22Rv1 (cell line): ENCODE measurements at regions not wholly inside any gene's neighbourhood (a gene's known extent, or its start where the extent isn't known, plus 50 kb on each side); places are given as distances from the start of the nearest gene placed in this dataset.

Experiments
- CTCF ChIP-seq: fragments of 450-650 bp; IDR thresholded peaks from 2 replicates; pipeline ENCODE4 v1.5.1; 2017; ENCODE audit warnings: mild to moderate bottlenecking
- ZFX ChIP-seq: fragments of 450-650 bp; IDR thresholded peaks from 2 replicates; pipeline ENCODE4 v1.6.1; 2017; ENCODE audit warnings: antibody characterized with exemption, borderline replicate concordance

- TF ChIP-seq CTCF = no peak
- no peak for TF ChIP-seq ZFX
Measured at GRCh38 chr3:67774676-67775075, 120.3 kb upstream of the SUCLG2 start.
